ENCODE measurements at regions not wholly inside any gene's neighbourhood (a gene's known extent, or its start where the extent isn't known, plus 50 kb on each side); places are given as distances from the start of the nearest gene placed in this dataset.
"Not testable (repeated sequence)": the region's sequence is repeated elsewhere in the genome, so short reads cannot be mapped to it uniquely, and the experiment has no call there.

DNA sequence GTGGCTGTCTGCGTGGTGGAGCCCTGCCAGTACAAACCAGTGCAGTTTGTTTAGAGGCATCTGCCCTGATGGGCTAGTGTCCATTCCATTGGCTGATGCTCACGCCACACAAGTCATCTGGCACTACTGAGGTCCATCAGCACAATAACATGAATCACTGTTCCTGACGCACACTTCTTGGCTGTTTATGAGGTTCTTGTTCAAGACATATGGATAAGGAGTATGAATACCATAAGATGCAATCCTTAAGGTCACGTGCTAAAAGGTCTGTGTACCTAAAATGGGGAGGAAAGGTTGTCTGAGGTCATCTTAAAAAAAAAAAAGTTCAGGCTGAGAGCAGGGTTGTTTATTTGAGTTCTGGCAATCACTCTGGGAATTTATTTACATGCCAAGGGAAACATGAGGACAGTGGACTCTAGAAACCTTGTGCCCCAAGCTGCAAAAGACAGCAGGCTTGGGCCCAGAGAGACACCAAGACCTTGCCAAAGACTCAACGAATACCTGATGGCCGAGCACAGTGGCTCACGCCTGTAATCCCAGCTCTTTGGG lies 54.1 kb upstream of the SHLD1 start:
- no peak for DNase-seq

DNA sequence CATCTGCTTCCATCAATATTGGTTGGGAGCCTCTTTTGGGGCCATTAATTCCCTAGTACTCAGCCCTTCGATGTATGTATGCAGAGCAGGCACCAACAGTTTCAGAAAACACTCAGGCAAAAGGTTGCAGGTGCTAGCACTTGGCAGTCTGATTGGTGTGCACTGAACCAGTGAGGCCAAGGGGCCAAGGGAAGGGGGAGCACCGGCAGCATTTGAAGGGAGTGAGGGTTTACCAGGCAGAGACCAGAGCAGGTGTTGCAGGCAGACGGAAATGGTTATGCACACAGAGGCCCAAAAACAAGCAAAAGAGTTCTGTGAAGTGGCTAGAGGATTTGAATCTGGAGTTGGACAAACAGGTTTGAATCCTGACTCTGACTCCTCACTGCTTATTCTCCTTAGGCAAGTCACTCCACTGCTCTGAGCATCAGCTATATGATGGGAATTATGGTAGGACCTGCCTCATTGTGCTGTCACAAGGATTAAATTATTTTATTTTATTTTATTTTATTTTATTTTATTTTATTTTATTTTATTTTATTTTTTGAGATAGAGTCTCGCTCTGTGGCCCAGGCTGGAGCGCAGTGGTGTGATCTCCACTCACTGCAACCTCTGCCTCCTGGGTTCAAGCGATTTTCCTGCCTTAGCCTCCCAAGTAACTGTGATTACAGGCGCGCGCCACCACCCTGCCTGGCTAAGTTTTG lies 58.1 kb upstream of the SHLD1 start:
- DNase-seq = peak; percentile 91

DNA sequence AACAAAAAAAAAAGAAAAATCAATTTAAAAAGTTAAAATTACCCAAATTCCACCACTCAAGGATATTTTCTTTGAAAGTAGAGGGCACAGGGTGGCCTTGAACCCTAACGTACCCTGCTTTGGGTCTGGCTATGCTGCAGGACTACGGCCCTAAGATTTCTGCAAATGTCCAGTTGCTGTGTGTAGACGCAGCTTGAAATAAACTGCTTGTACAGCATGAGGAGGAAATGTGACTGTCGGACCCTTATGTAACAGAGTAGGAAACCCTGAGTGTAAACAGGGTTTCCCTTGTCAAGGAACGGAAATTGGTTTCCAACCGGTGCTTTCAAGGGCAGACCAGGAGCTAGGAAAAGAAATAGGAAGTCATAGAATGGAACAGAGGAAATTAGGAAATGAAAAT lies 60.7 kb upstream of the SHLD1 start:
- no peak for DNase-seq

DNA sequence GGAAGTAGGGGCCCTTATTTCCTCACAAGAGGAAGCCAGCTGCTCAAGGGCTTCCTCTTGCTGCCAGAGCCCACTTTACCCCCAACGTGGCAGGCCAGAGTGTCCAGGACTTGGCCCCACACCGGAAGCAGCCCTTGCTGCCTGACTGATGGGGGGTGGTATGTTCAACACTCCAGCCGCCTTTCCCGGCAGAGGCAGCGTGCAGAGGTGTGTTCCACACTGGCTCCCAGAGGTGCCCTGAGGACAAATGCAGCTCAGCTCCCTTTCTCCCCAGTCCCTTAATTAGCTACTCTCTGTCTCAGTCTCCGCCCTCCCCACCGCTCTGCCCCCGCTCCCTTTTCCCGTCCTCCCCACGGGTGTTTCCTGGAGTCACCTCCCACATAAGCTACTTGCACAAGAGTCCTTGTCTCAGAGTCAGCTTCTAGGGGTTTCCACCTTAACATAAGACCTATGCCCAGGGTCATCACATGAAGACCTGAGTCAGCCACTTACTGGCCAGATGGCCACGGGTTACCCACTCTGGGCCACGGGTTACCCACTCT lies 61.7 kb upstream of the SHLD1 start:
- DNase-seq = no peak

DNA sequence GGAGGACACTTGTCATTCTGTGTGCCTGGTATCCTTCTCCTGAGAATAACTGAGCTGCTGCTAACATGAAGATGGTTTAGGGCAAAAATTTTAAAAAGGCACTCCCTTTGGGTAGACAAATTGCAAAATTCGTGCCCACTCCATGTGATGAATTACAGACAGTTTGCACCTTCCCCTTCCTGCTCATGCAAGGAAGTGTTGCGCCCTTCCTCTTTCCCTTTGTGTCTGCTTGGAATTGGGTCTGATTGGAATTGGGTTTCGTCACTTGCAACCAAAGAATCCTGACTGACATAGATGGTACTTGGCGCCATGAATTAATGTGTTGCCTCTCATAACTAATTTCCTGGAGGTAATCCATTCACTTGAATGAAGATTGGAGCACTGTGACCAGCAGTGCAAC lies 62.3 kb upstream of the SHLD1 start:
- no peak for DNase-seq

DNA sequence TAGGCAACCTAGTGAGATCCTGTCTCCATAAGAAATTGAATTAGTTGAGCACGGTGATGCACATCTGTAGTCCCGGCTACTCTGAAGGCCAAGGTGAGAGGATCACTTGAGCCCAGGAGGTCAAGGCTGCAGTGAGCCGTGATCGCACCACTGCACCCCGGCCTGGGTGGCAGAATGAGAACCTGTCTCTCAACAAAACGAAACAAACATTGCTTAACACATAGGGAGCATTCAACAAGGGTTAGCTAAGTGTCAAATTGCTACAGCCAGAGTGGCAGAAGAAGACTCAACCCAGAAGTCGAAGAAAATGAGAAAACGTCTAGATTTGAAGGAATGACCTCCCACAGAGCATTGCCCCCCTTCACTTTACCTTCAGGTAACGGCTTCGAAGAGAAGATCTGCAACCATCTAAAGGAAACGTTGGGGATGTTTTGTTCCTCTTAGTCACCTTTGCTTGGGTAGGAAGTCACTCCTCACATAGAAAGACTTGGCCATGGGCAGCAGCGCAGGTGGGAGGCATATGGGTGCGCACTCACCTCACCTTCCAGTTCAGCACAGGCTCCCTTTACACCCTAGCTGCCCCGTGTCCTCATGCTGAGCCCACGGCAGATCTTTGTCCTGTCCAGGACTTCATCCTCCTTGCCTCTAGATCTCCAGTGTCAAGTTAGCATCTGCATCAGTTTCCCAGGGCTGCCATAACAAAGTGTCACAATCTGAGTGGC lies 63.7 kb upstream of the SHLD1 start:
- no peak for DNase-seq

DNA sequence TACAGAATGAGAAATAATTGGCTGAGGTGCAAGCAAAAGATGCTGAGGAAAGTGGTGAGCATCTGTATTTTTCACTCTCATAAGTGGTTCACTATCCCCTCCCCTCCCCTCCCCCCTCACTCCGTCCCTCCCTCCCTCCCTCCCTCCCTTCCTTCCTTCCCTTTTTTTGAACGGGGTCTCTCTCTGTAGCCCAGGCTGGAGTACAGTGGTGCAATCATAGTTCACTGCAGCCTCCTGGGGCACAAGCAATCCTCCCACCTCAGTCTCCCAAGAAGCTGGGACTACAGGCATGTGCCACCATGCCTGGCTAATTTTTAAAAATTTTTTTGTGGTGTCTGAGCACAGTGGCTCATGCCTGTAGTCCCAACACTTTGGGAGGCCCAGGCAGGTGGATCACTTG lies 67.6 kb upstream of the SHLD1 start:
- not testable (repeated sequence) for DNase-seq

DNA sequence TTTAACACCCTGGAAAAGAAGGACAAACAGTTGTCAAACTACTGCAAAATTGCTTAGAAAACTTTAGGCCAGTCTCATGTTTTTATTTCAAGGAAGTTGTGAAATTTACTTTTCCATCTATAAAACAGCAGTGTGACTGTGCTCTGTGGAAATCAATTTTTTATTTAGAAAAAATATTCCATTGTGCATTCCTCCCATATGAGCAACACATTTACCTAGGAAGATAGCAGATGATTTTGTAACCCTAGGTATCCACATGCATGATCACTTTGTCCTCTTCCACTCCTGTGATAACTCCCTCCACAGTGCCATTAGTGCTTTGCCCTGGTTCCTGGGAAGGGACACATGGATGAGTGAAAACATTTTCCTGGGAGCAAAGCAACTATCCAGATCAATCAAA lies 69.4 kb upstream of the GPCPD1 start:
- no peak for DNase-seq

DNA sequence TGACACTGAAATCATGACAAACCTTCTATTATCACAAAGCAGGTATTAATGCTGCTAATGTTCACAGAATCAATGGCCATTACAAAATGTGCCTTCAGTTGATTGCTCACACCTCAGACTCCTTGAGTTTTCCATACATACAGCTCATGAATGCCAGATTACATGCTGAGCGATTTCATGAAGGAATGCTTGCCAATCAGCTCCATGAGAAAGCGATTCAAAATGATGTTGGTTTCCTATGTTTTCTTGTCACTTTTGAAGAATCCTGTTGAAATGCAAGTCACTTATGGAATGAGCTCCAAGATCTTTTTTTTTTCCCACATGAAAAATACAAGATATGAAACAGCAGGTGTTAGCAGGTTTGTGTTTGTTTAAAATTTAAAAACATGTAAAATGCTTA lies 68.0 kb upstream of the GPCPD1 start:
- no peak for DNase-seq

DNA sequence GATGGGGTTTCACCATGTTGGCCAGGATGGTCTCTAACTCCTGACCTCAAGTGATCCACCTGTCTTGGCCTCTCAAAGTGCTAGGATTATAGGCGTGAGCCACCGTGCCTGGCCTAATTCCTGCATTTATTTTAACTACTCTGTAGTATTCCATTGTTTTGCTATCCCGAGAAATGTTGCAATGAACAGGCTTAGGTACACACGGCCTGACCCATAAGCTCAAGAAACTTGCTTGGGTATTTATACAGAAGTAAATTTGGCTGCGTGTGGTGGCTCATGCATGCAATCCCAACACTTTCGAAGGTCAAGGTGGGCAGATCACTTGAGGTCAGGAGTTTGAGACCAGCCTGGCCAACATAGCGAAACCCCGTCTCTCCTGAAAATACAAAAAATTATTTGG lies 67.1 kb upstream of the GPCPD1 start:
- DNase-seq = not testable (repeated sequence)

DNA sequence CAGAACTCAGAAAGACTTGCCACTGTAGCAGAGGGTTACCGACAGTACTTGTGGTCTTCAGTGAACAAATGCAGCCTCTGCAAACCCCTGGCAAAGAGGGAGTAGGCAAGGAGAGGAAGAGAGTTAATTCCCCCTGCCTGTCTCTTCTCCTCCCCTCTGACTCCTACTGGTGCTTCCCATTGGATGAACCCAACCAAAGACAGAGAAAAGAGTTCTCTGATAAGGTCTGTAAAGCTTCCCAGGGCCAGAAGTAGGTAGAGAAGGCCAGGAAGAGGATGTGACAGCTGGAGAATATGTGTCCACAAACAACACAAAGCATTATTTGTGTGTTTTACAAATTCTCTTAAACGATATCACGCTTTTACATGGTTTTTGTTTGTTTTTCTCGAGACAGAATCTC lies 66.6 kb upstream of the GPCPD1 start:
- DNase-seq = no peak

DNA sequence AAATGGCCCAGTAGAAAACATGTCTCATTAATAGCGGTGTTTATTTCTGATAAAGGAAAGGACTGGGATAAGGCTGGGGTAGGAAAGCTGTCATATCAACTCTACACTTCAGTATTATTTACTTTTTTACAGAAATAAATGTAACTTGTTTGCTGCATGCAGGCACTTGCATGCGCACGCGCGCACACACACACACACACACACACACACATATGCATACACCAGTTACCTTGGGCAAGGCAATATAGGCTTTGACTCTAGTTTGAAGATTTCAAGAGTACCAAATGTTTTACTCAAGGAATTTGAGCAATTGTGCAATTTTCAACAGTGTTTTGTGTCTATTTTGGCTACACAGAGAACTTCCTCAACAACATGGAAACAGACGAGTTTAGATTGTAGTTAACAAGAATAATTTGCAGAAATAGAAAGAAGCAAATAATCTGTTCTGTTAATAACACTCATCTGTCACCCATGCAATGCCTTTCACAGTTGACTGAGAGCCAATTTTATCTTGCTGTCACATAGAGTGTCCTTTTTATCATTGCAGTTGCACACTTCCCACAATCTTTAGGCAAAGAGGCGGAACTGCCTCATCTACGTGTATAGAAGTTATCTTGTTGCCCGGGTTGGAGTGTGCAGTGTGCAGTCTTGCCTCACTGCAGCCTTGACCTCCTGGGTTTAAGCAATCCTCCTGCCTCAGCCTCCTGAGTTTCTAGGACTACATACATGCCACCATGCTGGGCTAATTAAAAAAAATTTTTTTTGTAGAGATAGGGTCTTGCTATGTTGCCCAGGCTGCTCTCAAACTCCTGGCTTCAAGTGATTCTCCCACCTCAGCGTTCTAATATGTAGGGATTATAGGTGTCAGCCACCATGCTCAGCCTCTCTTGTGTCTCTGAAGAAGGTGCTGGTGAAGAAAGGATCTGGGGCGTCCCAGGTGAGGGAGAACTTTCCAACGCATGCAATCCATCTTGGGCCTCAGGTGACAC lies 64.6 kb upstream of the GPCPD1 start:
- DNase-seq = no peak

DNA sequence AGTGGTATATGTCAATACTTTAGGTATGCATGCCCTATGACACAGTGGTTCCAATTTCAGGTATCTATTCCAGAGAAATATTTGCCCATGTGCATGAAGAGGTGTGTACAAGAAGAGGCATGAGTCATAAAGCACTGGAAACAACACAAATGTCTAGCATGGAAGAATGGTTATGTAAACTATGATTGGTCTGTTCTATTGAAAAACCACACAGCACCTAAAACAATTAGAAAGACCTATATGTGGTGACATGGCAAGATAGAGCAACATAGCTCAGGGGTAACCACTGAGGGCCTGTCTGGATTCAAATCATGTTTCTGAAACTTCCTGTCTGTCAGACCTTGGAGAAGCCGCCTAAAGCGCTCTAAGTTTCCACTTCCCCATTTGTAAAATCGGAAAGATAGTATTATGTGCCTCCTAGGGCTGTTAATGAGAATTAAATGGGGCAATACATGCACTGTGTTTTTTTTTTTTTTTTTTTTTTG lies 63.4 kb upstream of the GPCPD1 start:
- no peak for DNase-seq

DNA sequence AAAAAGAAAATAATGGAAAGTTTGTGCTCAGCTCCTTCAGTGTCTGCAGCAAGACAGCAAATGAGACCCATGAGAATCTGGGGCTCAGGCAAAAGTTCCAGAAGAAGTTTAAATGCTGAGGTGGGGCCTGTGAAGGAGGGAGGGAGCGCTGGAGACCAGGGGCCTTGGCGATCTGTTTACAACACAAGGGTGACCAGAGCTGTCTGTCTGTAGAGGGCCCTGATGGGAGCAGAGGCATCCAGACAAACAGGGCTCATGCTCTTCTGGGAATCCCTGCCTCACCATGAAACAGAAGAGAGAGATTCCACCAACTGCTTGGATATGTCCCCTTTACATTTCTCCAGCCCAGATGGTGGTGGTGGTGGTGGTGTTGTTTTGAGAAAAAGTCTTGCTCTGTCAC lies 60.1 kb upstream of the GPCPD1 start:
- no peak for DNase-seq

DNA sequence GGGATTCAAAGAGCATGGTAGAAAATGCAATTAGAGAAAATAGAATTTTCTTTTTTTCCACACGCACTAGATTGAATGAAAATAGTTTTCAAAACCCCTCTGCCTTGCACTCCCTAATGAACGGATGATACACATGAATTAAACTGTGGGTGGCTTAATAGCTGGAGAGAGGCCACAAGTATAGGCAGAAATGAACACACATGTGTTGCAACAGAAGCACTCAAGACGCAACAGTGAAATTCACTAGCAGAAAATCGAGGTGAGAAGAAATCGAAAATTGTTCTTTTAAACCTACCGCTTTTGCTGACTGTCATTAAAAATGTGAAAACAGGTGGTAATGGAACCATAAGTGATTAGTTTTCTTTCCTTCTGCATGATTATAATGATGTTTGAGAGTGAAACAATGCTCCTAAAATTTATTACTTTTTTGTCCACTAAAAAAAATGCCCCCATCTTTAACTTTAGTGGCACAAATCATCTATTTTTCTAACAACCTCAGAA lies 59.3 kb upstream of the GPCPD1 start:
- no peak for DNase-seq

DNA sequence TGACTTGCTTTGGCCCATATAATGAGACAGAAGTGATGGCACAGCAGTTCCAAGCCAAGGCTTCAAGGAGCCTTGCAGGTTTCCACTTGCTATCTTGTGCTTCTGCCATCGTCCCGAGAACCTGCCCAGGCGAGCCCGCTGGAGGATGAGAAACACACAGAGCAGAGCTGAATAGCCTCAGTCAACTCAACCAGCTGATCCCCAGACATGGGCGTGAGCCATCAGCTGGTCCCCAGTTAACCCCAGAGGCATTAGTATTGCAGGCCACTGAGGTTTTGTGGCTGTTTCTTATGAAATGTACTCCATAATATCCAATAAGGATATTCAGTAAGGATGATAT lies 57.7 kb upstream of the GPCPD1 start:
- no peak for DNase-seq

DNA sequence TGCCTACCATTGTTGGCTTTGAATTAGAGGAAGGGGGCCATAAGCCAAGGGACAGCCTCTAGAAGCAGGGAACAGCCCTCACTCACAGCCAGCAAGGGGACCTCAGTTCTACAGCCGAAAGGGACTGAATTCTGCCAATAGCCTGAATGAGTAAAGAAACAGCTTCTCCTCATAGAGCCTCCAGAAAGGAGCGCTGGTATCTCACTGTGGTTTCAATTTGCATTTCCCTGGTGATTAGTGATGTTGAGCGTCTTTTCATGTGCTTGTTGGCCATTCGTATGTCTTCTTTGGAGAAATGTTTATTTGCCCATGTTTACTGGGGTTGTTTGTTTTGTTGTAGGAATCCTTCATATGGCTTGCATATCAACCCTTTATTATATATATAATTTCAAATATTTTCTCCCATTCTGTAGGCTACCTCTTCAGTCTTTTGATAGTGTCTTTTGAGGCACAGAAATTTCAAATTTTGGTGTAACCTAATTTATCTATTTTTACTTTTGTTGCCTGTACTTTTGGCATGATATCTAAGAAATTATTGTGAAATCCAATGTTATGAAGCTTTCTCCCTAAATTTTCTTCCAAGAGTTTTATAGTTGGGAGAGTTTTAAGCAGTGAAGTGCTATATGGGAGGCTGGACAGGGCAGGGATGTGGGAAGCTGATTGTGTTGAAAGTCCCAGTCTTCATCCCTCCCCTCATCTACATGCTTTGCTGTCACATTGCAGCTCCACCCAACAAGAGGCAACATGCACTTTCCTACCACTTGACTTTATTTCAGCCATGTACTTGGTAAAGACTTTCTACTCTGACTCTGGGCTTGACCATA lies 57.1 kb upstream of the GPCPD1 start:
- DNase-seq = no peak

DNA sequence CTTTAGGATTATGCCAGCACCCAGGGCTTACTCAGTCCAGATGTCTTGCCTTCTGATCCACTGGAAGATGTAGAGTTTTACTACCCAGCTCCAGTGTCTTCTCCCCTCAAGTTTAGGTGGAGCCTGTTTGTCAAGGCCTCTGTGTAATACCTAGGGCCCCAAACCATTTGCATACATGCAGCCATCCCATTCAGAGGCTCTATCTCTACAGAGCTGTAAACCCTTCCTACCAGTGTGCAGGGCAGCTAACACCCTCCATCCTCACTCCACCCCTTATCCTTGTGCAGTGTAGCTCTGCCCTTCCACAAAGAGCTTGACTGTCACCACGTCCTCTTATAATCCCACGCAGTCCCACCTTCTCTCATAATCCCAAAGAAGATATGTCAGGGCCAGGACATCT lies 54.6 kb upstream of the GPCPD1 start:
- DNase-seq = no peak

DNA sequence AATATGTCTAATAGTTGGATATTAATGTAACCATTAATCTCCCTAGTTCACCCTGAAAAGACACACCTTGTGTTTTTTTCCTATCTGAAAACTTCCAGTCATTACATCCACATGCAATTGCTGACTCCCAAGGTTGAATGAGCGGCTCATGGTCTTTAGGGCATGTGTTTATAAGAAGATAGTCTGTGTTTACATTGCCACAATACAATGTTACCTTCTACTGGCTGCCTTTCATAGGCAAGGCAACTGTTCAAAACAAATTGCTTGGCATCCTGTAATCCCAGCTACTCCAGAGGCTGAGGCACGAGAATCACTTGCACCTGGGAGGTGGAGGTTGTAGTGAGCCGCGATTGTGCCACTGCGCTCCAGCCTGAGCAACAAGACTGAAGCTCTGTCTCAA lies 52.6 kb upstream of the GPCPD1 start:
- no peak for DNase-seq

DNA sequence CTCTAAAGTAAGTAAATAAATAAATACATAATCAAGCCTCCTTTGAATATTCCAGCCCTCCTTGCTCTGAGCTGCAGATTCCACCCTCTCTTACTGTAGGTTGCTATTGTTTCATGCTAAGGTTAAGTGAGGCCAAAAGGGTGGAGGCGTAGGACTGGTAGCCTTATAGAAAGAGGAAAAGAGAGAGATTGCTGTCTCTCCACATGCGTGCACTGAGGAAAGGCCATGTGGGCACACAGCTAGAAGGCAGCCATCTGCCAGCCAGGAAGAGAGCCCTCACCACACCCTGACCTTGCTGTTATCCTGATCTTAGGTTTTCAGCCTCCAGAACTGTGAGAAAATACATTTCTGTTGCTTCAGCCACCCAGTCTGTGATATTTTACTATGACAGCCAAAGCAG lies 52.0 kb upstream of the GPCPD1 start:
- DNase-seq = no peak

DNA sequence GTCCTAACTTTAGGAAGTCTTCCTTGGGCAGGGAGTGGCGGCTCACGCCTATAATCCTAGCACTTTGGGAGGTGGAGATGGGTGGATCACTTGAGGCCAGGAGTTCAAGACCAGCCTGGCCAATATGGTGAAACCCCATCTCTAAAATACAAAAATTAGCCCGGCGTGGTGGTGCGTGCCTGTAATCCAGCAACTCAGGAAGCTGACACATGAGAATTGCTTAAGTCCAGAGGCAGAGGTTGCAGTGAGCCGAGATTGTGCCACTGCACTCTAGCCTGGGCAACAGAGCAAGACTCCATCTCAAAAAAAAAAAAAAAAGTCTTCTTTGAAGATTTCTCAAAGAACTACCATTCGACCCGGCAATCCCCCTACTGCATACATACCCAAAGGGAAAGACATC lies 50.0 kb upstream of the GPCPD1 start:
- not testable (repeated sequence) for DNase-seq
